ENCODE measurements at regions not wholly inside any gene's neighbourhood (a gene's known extent, or its start where the extent isn't known, plus 50 kb on each side); places are given as distances from the start of the nearest gene placed in this dataset.

DNA sequence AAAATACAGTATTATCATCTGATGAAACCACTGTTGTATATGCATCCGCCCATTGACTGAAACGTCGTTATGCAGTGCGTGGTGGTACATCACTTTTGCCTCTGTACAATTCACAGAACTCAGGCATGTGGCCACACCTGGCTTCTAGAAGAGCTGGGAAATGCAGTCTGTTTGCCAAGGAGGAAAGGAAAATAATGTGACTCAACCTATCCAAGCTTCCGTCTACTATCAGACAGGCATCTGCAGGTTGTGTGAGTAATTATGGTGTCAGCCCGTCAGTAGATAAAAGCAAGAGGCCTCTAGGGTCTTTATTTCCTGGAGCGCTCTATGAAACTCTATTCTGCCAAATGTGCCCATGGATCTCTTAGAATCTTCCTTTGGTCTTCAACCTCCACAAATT lies 111.6 kb downstream of the BBS10 start:
- Histone ChIP-seq H2AFZ (ENCODE audit: low read depth, low read length) (no peak overlapping the region), H3K9ac (ENCODE audit: low read length) (no peak overlapping the region), H3K79me2 (replicated peaks; ENCODE audit: insufficient read depth, low read length) (no peaks in the 10 kb centered on the region), H3K4me2 (ENCODE audit: low read length) (peak overlapping the region; percentile 5), H3K36me3 (ENCODE audit: insufficient read depth, low read length) (no peaks in the 10 kb centered on the region), H3K4me3 (ENCODE audit: low read length) (peak overlapping the region; percentile 28), H3K9me2 (ENCODE audit: insufficient read depth, low read length) (no peaks in the 10 kb centered on the region), H3K27me3 (ENCODE audit: insufficient read depth, low read depth, low read length) (no peaks in the 10 kb centered on the region), H3K9me3 (ENCODE audit: low read length) (no peaks in the 10 kb centered on the region), H3F3A (ENCODE audit: insufficient read depth, low read length, poor library complexity, severe bottlenecking) (peaks cover 3% of the 10 kb centered on the region), H3K27ac (ENCODE audit: low read length) (peak overlapping the region; percentile 62), H4K20me1 (ENCODE audit: insufficient read depth) (no peaks in the 10 kb centered on the region)
- TF ChIP-seq MXI1 (conservative IDR thresholded peaks at IDR 0.05; ENCODE audit: poor library complexity, severe bottlenecking) (peak; percentile 15), RAD21 (conservative IDR thresholded peaks at IDR 0.05) (peak; percentile 26), EZH2 (IDR thresholded peaks at IDR 0.05; ENCODE audit: borderline replicate concordance, insufficient read depth, low read length, poor library complexity, severe bottlenecking) (no peak), TAF1 (IDR thresholded peaks at IDR 0.05; ENCODE audit: low read depth) (no peak), EP300 (conservative IDR thresholded peaks at IDR 0.05; ENCODE audit: poor library complexity, severe bottlenecking) (peak; percentile 95), SMC3 (conservative IDR thresholded peaks at IDR 0.05; ENCODE audit: poor library complexity) (no peak), POLR2AphosphoS5 (IDR thresholded peaks at IDR 0.05) (peak; percentile 86)
- TF ChIP-seq, protein P1, sequence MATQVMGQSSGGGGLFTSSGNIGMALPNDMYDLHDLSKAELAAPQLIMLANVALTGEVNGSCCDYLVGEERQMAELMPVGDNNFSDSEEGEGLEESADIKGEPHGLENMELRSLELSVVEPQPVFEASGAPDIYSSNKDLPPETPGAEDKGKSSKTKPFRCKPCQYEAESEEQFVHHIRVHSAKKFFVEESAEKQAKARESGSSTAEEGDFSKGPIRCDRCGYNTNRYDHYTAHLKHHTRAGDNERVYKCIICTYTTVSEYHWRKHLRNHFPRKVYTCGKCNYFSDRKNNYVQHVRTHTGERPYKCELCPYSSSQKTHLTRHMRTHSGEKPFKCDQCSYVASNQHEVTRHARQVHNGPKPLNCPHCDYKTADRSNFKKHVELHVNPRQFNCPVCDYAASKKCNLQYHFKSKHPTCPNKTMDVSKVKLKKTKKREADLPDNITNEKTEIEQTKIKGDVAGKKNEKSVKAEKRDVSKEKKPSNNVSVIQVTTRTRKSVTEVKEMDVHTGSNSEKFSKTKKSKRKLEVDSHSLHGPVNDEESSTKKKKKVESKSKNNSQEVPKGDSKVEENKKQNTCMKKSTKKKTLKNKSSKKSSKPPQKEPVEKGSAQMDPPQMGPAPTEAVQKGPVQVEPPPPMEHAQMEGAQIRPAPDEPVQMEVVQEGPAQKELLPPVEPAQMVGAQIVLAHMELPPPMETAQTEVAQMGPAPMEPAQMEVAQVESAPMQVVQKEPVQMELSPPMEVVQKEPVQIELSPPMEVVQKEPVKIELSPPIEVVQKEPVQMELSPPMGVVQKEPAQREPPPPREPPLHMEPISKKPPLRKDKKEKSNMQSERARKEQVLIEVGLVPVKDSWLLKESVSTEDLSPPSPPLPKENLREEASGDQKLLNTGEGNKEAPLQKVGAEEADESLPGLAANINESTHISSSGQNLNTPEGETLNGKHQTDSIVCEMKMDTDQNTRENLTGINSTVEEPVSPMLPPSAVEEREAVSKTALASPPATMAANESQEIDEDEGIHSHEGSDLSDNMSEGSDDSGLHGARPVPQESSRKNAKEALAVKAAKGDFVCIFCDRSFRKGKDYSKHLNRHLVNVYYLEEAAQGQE (IDR thresholded peaks at IDR 0.05; ENCODE audit: borderline replicate concordance), result peak; percentile 87
- TF ChIP-seq, protein P2, sequence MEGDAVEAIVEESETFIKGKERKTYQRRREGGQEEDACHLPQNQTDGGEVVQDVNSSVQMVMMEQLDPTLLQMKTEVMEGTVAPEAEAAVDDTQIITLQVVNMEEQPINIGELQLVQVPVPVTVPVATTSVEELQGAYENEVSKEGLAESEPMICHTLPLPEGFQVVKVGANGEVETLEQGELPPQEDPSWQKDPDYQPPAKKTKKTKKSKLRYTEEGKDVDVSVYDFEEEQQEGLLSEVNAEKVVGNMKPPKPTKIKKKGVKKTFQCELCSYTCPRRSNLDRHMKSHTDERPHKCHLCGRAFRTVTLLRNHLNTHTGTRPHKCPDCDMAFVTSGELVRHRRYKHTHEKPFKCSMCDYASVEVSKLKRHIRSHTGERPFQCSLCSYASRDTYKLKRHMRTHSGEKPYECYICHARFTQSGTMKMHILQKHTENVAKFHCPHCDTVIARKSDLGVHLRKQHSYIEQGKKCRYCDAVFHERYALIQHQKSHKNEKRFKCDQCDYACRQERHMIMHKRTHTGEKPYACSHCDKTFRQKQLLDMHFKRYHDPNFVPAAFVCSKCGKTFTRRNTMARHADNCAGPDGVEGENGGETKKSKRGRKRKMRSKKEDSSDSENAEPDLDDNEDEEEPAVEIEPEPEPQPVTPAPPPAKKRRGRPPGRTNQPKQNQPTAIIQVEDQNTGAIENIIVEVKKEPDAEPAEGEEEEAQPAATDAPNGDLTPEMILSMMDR (IDR thresholded peaks at IDR 0.05; ENCODE audit: poor library complexity, severe bottlenecking), result no peak

DNA sequence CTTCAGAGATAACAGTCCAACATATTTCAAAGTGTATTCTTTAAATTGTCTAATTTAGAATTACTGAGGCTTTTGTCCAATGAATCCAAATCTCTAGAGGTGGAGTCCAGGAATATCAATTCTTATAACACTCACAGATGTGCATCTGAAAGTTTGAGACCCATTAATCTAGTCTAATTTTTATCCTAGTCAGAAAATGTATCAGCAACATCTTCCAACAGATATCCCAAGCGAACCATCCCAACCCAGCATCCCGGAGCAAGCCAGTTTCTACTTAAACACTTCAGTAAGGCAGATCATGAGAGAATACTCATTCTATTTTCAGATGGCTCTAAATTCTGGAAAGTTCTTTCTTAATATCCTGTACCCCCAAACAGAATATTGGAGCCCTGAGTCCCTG lies 113.5 kb downstream of the BBS10 start:
- H3K4me2 ChIP-seq (ENCODE audit: low read length), result no peak overlapping the region
- no peaks in the 10 kb centered on the region for H3K9me3 ChIP-seq (ENCODE audit: low read length)

More for the DNA sequence above, 113.5 kb downstream of the BBS10 start:
- Histone ChIP-seq H3F3A (ENCODE audit: insufficient read depth, low read length, poor library complexity, severe bottlenecking) (peaks cover 3% of the 10 kb centered on the region), H3K4me3 (ENCODE audit: low read length) (no peak overlapping the region), H3K27me3 (ENCODE audit: insufficient read depth, low read depth, low read length) (no peaks in the 10 kb centered on the region), H2AFZ (ENCODE audit: low read depth, low read length) (no peak overlapping the region), H4K20me1 (ENCODE audit: insufficient read depth) (no peaks in the 10 kb centered on the region), H3K9ac (ENCODE audit: low read length) (no peak overlapping the region), H3K27ac (ENCODE audit: low read length) (no peak overlapping the region), H3K9me2 (ENCODE audit: insufficient read depth, low read length) (no peaks in the 10 kb centered on the region), H3K79me2 (replicated peaks; ENCODE audit: insufficient read depth, low read length) (no peaks in the 10 kb centered on the region), H3K36me3 (ENCODE audit: insufficient read depth, low read length) (no peaks in the 10 kb centered on the region)
- TF ChIP-seq, protein P2 (IDR thresholded peaks at IDR 0.05; ENCODE audit: poor library complexity, severe bottlenecking), result no peak
- TF ChIP-seq TAF1 (IDR thresholded peaks at IDR 0.05; ENCODE audit: low read depth) (no peak), POLR2AphosphoS5 (IDR thresholded peaks at IDR 0.05) (no peak), SMC3 (conservative IDR thresholded peaks at IDR 0.05; ENCODE audit: poor library complexity) (no peak), RAD21 (conservative IDR thresholded peaks at IDR 0.05) (no peak), MXI1 (conservative IDR thresholded peaks at IDR 0.05; ENCODE audit: poor library complexity, severe bottlenecking) (no peak), EP300 (conservative IDR thresholded peaks at IDR 0.05; ENCODE audit: poor library complexity, severe bottlenecking) (no peak), EZH2 (IDR thresholded peaks at IDR 0.05; ENCODE audit: borderline replicate concordance, insufficient read depth, low read length, poor library complexity, severe bottlenecking) (no peak)
- TF ChIP-seq, protein P1 (IDR thresholded peaks at IDR 0.05; ENCODE audit: borderline replicate concordance), result no peak

Data from neural cell (in vitro differentiated cells).